ENCODE measurements at regions not wholly inside any gene's neighbourhood (a gene's known extent, or its start where the extent isn't known, plus 50 kb on each side); places are given as distances from the start of the nearest gene placed in this dataset.

DNA sequence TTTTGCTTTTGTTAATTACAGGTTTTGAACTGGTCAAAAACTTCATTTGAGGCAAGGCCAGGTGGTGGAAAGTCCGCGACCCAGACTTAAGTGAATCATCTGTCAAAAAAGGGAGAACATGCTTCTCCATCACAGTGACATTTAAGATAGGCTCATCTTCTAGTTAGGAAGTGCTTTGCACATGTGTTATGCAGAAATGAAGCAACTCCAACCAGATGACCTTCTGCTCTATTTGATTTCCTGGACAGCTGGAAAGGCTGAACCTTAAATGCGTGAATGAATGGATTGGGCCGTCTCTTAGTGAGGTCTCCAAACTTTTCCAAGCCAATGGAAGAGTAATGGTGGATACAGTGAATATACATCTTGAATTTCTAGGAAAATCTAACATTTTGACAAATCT lies 101.6 kb upstream of the FAM13C start:
- no peak for TF ChIP-seq CTCF (IDR thresholded peaks at IDR 0.05; ENCODE audit: extremely low read depth, missing control alignments)

GRCh38 chr10:59460601-59461000 lies 98.3 kb upstream of the FAM13C start:
- no peak for TF ChIP-seq CTCF (IDR thresholded peaks at IDR 0.05; ENCODE audit: extremely low read depth, missing control alignments)
- no peak for DNase-seq (ENCODE audit: low spot score)

More for the DNA sequence above, 101.6 kb upstream of the FAM13C start:
- no peak for DNase-seq (ENCODE audit: low spot score)

GRCh38 chr10:59456199-59456598 lies 93.8 kb upstream of the FAM13C start:
- no peak for DNase-seq (ENCODE audit: low spot score)
- TF ChIP-seq CTCF (IDR thresholded peaks at IDR 0.05; ENCODE audit: extremely low read depth, missing control alignments) = no peak

GRCh38 chr10:59454171-59454919 lies 92.0 kb upstream of the FAM13C start:
- no peak for TF ChIP-seq CTCF (IDR thresholded peaks at IDR 0.05; ENCODE audit: extremely low read depth, missing control alignments)
- DNase-seq (ENCODE audit: low spot score) = no peak

DNA sequence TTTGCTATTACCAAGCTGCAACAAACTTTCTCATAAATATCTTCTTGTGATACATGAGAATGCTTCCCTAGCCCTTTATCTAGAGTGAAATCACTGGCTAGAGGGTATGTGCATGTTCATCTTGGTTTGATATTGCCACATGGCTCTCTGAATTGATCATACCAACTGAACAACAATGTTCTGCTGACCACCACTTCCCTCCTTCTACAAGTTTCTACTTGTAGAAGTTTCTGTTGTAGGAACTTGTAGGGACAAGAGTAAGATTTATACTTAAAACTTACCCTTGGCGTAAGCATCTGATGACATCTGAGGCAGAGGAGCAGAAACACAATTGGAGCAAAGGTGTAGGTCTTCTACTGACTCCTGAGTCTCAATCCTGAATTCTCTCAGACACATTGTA lies 86.3 kb upstream of the FAM13C start:
- no peak for DNase-seq (ENCODE audit: low spot score)
- no peak for TF ChIP-seq CTCF (IDR thresholded peaks at IDR 0.05; ENCODE audit: extremely low read depth, missing control alignments)

DNA sequence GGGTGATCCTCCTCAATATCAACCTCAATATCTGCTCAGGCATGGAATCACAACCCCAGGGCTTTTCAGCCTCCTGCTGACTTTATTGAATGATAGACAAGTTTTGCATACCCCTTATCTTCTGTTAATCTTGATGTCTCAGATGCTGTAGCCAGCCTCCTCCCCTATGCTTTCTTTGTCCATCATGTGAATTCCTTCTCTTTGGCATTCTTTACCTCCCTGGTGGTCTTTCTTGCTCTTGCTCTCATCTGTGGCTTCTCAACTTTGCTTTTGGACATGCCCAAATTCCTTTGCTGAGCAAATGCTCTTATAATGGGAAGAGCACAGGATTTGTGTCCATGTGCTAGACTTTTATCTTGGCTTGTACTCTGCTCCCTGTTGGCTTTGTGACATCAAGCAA lies 73.4 kb upstream of the FAM13C start:
- no peak for DNase-seq (ENCODE audit: low spot score)
- no peak for TF ChIP-seq CTCF (IDR thresholded peaks at IDR 0.05; ENCODE audit: extremely low read depth, missing control alignments)

DNA sequence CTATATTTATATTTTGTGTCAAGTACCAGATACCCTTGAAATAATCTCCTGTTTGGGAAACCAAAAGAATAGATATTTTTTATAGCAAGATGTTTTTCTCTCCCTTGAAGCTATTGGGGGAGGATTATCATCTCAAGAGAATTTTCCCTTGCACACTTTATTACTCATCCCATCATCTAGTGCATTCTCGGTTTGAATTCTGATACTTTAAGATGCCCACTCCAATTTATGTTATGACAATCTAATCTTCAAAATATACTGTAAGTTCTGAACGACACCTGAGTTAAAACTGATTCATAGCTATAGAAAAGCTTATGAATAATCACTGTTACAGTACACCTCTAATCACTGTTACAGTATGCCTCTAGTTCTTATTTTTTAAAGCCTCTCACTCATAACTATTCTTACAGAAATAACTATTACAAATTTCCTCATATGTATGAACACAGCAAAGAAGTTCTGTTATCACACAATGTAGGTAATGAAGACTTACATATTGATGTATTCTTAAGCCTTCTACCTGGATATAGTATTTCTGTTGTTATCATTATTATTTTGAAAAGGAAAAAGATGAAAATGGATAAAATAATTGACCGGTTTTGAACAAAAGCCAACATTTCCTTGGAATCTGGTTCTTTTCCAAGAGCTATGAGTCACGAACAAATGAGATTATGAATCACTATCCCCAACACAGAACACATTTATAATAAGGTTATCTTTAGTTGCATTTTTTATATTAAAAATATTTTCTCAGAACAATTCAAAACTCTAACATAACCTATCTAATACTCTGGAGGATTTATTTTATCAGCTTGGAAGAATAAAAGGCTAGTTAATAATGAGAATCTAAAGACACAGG lies 72.3 kb upstream of the FAM13C start:
- no peak for DNase-seq (ENCODE audit: low spot score)
- no peak for TF ChIP-seq CTCF (IDR thresholded peaks at IDR 0.05; ENCODE audit: extremely low read depth, missing control alignments)

All from GM20000 (cell line).